HEK293T (cell line): ENCODE measurements at regions not wholly inside any gene's neighbourhood (a gene's known extent, or its start where the extent isn't known, plus 50 kb on each side); places are given as distances from the start of the nearest gene placed in this dataset.

Experiments used
- ARNT ChIP-seq: fragments of 450-650 bp; IDR thresholded peaks from 2 replicates; pipeline ENCODE4 v1.6.1; 2017; ENCODE audit warnings: mild to moderate bottlenecking
- BHLHE40 ChIP-seq: fragments of 450-650 bp; IDR thresholded peaks from 2 replicates; pipeline ENCODE4 v1.6.1; 2016; ENCODE audit warnings: mild to moderate bottlenecking, moderate library complexity, borderline replicate concordance
- CTBP1 ChIP-seq: fragments of 450-650 bp; IDR thresholded peaks from 2 replicates; pipeline ENCODE4 v1.6.1; 2016; ENCODE audit warnings: borderline replicate concordance
- ELF4 ChIP-seq: fragments of 450-650 bp; IDR thresholded peaks from 2 replicates; pipeline ENCODE4 v1.6.1; 2017; ENCODE audit warnings: antibody characterized with exemption
- FOXA1 ChIP-seq: fragments of 450-650 bp; IDR thresholded peaks from 2 replicates; pipeline ENCODE4 v1.6.1; 2016; ENCODE audit warnings: mild to moderate bottlenecking
- FOXK2 ChIP-seq: fragments of 450-650 bp; IDR thresholded peaks from 2 replicates; pipeline ENCODE4 v1.6.1; 2016; ENCODE audit warnings: mild to moderate bottlenecking
- FOXM1 ChIP-seq: fragments of 450-650 bp; IDR thresholded peaks from 2 replicates; pipeline ENCODE4 v1.6.1; 2017; ENCODE audit warnings: mild to moderate bottlenecking, borderline replicate concordance
- HDGF ChIP-seq: fragments of 450-650 bp; IDR thresholded peaks from 2 replicates; pipeline ENCODE4 v1.6.1; 2017; ENCODE audit warnings: antibody characterized with exemption, borderline replicate concordance
- L3MBTL2 ChIP-seq: fragments of 450-650 bp; conservative IDR thresholded peaks from 2 replicates; pipeline ENCODE4 v1.6.1; 2016; ENCODE audit warnings: mild to moderate bottlenecking
- LEF1 ChIP-seq: fragments of 450-650 bp; IDR thresholded peaks from 2 replicates; pipeline ENCODE4 v1.6.1; 2017; ENCODE audit warnings: mild to moderate bottlenecking, borderline replicate concordance
- SP1 ChIP-seq: fragments of 450-650 bp; IDR thresholded peaks from 2 replicates; pipeline ENCODE4 v1.6.1; 2017
- SUZ12 ChIP-seq: fragments of 450-650 bp; IDR thresholded peaks from 2 replicates; pipeline ENCODE4 v1.6.1; 2016; ENCODE audit warnings: mild to moderate bottlenecking
- TARDBP ChIP-seq: fragments of 450-650 bp; IDR thresholded peaks from 2 replicates; pipeline ENCODE4 v1.6.1; 2016

DNA sequence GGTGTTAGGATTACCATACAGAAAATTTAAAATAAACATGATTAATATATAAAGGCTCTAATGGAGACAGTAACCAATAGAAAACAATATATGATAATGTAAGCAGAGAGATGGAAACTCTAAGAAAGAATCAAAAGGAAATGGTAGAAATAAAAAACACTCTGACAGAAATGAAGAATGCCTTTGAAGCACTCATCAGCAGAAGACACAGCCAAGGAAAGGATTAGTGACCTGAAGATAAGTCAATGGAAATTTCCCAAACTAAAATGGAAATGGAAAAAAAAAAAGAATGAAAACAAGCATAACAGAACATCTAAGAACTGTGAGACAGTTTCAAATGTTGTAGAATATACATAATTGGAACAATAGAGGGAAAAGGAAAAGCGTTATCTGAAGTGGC lies 302.6 kb downstream of the DRD1 start:
- TF ChIP-seq FOXM1 (no peak), TARDBP (no peak), ARNT (no peak), ELF4 (no peak), SP1 (no peak), BHLHE40 (no peak), FOXA1 (no peak), CTBP1 (no peak), SUZ12 (no peak), FOXK2 (no peak), L3MBTL2 (no peak), HDGF (no peak), LEF1 (no peak)
